IMR-90 (cell line): ENCODE measurements at regions not wholly inside any gene's neighbourhood (a gene's known extent, or its start where the extent isn't known, plus 50 kb on each side); places are given as distances from the start of the nearest gene placed in this dataset.

ENCODE experiments used
- ATAC-seq: fragments of 200-7000 bp; cut with Tn5 transposase; 2 replicates; pipeline ENCODE4 v1.9.1; 2020; ENCODE audit warnings: low read depth, mild to moderate bottlenecking, moderate library complexity
- BruUV-seq: library from RNA; stranded (reverse); fragments of 400-500 nt; replicated peaks from 2 replicates; lab custom pipeline; 2021; lab: Mats Ljungman, UMichigan
- CTCF ChIA-PET: fragments of 300-600 bp; formaldehyde crosslinking; extraction: SDS; loops from one replicate; lab custom pipeline; 2021; ENCODE audit warnings: antibody characterized with exemption; lab: Yijun Ruan, JAX
- POLR2A ChIA-PET: fragments of 300-600 bp; sonication (Branson Sonifier 250); formaldehyde crosslinking; loops from one replicate; lab custom pipeline; 2022; ENCODE audit warnings: antibody characterized with exemption; ENCODE audit not compliant: unreplicated experiment; lab: Charles Lee
- DNase-seq: peaks from one replicate; pipeline ENCODE4 v3.0.0; 2013
- H2AFZ ChIP-seq: replicated peaks from 2 replicates; pipeline ENCODE3; 2013; ENCODE audit warnings: low read length, mild to moderate bottlenecking; ENCODE audit not compliant: poor library complexity
- H2AK5ac ChIP-seq: 2 replicates; pipeline ENCODE4 v1.6.1; 2013; ENCODE audit warnings: low read depth, low read length, inconsistent platforms
- H2AK9ac ChIP-seq: replicated peaks from 2 replicates; pipeline ENCODE3; 2013; ENCODE audit warnings: mild to moderate bottlenecking, low read depth, low read length, moderate library complexity; ENCODE audit not compliant: poor library complexity
- H2BK120ac ChIP-seq: 2 replicates; pipeline ENCODE4 v1.6.1; 2013; ENCODE audit warnings: low read depth, low read length, inconsistent platforms
- H2BK15ac ChIP-seq: 3 replicates; pipeline ENCODE4 v1.6.1; 2013; ENCODE audit warnings: low read depth, low read length, inconsistent platforms
- H2BK20ac ChIP-seq: 2 replicates; pipeline ENCODE4 v1.6.1; 2013; ENCODE audit warnings: low read depth, mild to moderate bottlenecking, inconsistent platforms, low read length, moderate library complexity
- H2BK5ac ChIP-seq: 2 replicates; pipeline ENCODE4 v1.6.1; 2013; ENCODE audit warnings: mild to moderate bottlenecking, low read depth, low read length, inconsistent platforms; ENCODE audit not compliant: poor library complexity, severe bottlenecking
- H3K14ac ChIP-seq: replicated peaks from 2 replicates; pipeline ENCODE4 v1.6.1; 2013; ENCODE audit warnings: low read depth, low read length, inconsistent platforms
- H3K18ac ChIP-seq: 2 replicates; pipeline ENCODE4 v1.6.1; 2013; ENCODE audit warnings: low read depth, low read length, control low read depth
- H3K23ac ChIP-seq: 2 replicates; pipeline ENCODE4 v1.6.1; 2013; ENCODE audit warnings: low read depth, low read length, inconsistent platforms
- H3K27ac ChIP-seq: 2 replicates; pipeline ENCODE4 v1.5.1; 2013; ENCODE audit warnings: mild to moderate bottlenecking, control low read depth, low read length; ENCODE audit not compliant: insufficient read depth
- H3K27me3 ChIP-seq: 2 replicates; pipeline ENCODE4 v1.6.1; 2013; ENCODE audit warnings: low read length; ENCODE audit not compliant: control insufficient read depth, insufficient read depth
- H3K36me3 ChIP-seq: 2 replicates; pipeline ENCODE4 v1.6.1; 2013; ENCODE audit warnings: low read length, mixed read lengths; ENCODE audit not compliant: control insufficient read depth, insufficient read depth
- H3K4ac ChIP-seq: 2 replicates; pipeline ENCODE4 v1.6.1; 2013; ENCODE audit warnings: low read depth, low read length, inconsistent platforms
- H3K4me1 ChIP-seq: 2 replicates; pipeline ENCODE4 v1.6.1; 2013; ENCODE audit warnings: low read length, mixed read lengths; ENCODE audit not compliant: control insufficient read depth, insufficient read depth
- H3K4me2 ChIP-seq: 2 replicates; pipeline ENCODE4 v1.6.1; 2013; ENCODE audit warnings: low read depth, mild to moderate bottlenecking, control low read depth, low read length, moderate library complexity
- H3K4me3 ChIP-seq: 2 replicates; pipeline ENCODE4 v1.5.1; 2013; ENCODE audit warnings: low read depth, mild to moderate bottlenecking, control low read depth, low read length, moderate library complexity; ENCODE audit not compliant: insufficient read depth
- H3K56ac ChIP-seq: 2 replicates; pipeline ENCODE4 v1.6.1; 2013; ENCODE audit warnings: low read length, inconsistent platforms; ENCODE audit not compliant: insufficient read depth; ENCODE audit errors: extremely low read depth
- H3K79me1 ChIP-seq, 2 experiments: 2 replicates each; pipeline ENCODE4 v1.6.1; 2013; ENCODE audit warnings: low read length in 2 of 2, inconsistent platforms in 1 of 2, low read depth in 1 of 2
- H3K9ac ChIP-seq: 2 replicates; pipeline ENCODE4 v1.6.1; 2013; ENCODE audit warnings: low read depth, low read length, control low read depth
- H3K9me1 ChIP-seq: 2 replicates; pipeline ENCODE4 v1.6.1; 2013; ENCODE audit warnings: low read length, inconsistent platforms; ENCODE audit not compliant: insufficient read depth
- H3K9me3 ChIP-seq: 2 replicates; pipeline ENCODE4 v1.6.1; 2013; ENCODE audit warnings: low read length; ENCODE audit not compliant: control insufficient read depth, insufficient read depth
- H4K20me1 ChIP-seq: 2 replicates; pipeline ENCODE4 v1.6.1; 2013; ENCODE audit warnings: low read length, inconsistent platforms; ENCODE audit not compliant: insufficient read depth
- H4K5ac ChIP-seq: 2 replicates; pipeline ENCODE4 v1.6.1; 2013; ENCODE audit warnings: mild to moderate bottlenecking, low read depth, low read length, control low read depth
- H4K8ac ChIP-seq, 2 experiments: 2 replicates each; pipeline ENCODE4 v1.6.1; 2013; ENCODE audit warnings: low read depth in 2 of 2, low read length in 2 of 2, control low read depth in 1 of 2, inconsistent platforms in 1 of 2
- H4K91ac ChIP-seq: 2 replicates; pipeline ENCODE4 v1.6.1; 2013; ENCODE audit warnings: low read depth, low read length, inconsistent platforms; ENCODE audit not compliant: insufficient read depth
- CEBPB ChIP-seq: IDR thresholded peaks from 2 replicates; pipeline ENCODE4 v1.6.1; 2012; ENCODE audit warnings: low read depth, low read length, improper control_type of control experiment
- FOS ChIP-seq: fragments of 150-350 bp; IDR thresholded peaks from 2 replicates; pipeline ENCODE4 v1.6.1; 2016; ENCODE audit warnings: low read depth, low read length
- MAFK ChIP-seq: IDR thresholded peaks from 2 replicates; pipeline ENCODE4 v1.6.1; 2012; ENCODE audit warnings: low read depth, low read length, improper control_type of control experiment
- NFE2L2 ChIP-seq: fragments of 150-350 bp; IDR thresholded peaks from 2 replicates; pipeline ENCODE4 v1.6.1; 2016; ENCODE audit warnings: low read depth, mild to moderate bottlenecking, low read length
- RCOR1 ChIP-seq: IDR thresholded peaks from 2 replicates; pipeline ENCODE4 v1.6.1; 2012; ENCODE audit warnings: mild to moderate bottlenecking, low read length, improper control_type of control experiment; ENCODE audit not compliant: insufficient replicate concordance
- SMC3 ChIP-seq: fragments of 150-350 bp; IDR thresholded peaks from 2 replicates; pipeline ENCODE4 v1.6.1; 2016; ENCODE audit warnings: low read depth, mild to moderate bottlenecking, antibody characterized with exemption, low read length, moderate library complexity
- WGBS, 2 experiments: methylation state at CpG; one replicate each; pipeline versions ENCODE4 v1.1.5 to v1.1.7; 2013; ENCODE audit warnings: missing lambda C conversion rate in 2 of 2; ENCODE audit not compliant: insufficient read length in 1 of 2; ENCODE audit errors: extremely low coverage in 2 of 2; 5-methylcytosine and 5-hydroxymethylcytosine counted together
- dilution Hi-C: fragments of 300-500 bp; cut with HindIII; formaldehyde crosslinking; loops from one replicate; pipeline ENCODE4 v1.14.3; 2018; ENCODE audit warnings: low sequenced_read_pairs; ENCODE audit not compliant: unreplicated experiment
- in situ Hi-C: fragments of 300-500 bp; cut with MboI; formaldehyde crosslinking; loops from 3 replicates; pipeline ENCODE4 v1.14.3; 2019; ENCODE audit warnings: low sequenced_read_pairs, inconsistent platforms, mixed read lengths
- intact Hi-C: fragments of 100-400 bp; cut with micrococcal nuclease; formaldehyde crosslinking; loops from 2 replicates; pipeline ENCODE4 v1.10.0; 2022
- TF ChIP-seq, protein P1 (sequence below): fragments of 150-350 bp; IDR thresholded peaks from 2 replicates; pipeline ENCODE4 v1.6.1; 2016; ENCODE audit warnings: low read depth, mild to moderate bottlenecking, low read length, moderate library complexity, borderline replicate concordance
- TF ChIP-seq, protein P2 (sequence below): fragments of 150-350 bp; IDR thresholded peaks from 2 replicates; pipeline ENCODE4 v1.6.1; 2017; ENCODE audit warnings: mild to moderate bottlenecking, antibody characterized with exemption, low read length, low read depth

DNA sequence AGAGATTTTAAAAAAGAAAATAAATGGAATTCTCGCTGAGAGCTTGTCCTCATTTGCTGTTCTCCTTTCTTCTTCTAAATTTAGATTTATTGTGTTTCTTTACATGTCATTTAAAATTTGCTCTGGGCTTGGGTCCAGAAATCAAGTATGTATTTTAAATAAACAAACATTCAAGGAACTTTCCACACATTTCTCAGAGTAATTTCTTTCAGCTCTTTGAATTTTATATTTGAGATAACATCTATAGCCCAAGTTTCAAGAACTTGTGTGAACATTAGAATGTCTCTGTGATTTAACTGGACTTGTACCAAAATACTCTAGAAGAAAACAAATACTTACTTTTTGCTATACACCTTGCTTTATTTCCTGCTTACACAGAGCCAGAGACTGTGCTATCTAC is 192.3 kb downstream of the TMEM200A start:
- CTCF ChIA-PET = interaction anchor here (0.6 kb wide), 1 partner anchor 42 kb away, joined by 3 read pairs; no protein-coding TSS in a partner anchor

More for the DNA sequence above, 192.3 kb downstream of the TMEM200A start:
- H2AK9ac ChIP-seq = no peak overlapping the region
- POLR2A ChIA-PET = interaction anchor here (0.6 kb wide), 1 partner anchor 48 kb away, joined by 4 read pairs; no protein-coding TSS in a partner anchor
- no peaks in the 10 kb centered on the region for H3K36me3 ChIP-seq
- no peak overlapping the region for H2BK20ac ChIP-seq
- H4K91ac ChIP-seq = no peak overlapping the region
- dilution Hi-C loops (no loop called here), intact Hi-C loops (no loop called here), in situ Hi-C loops (no loop called here)
- H3K4ac ChIP-seq = no peak overlapping the region
- H3K27me3 ChIP-seq = no peaks in the 10 kb centered on the region
- no peak overlapping the region for H3K56ac ChIP-seq
- no peak overlapping the region for H2BK120ac ChIP-seq
- TF ChIP-seq, protein P1, sequence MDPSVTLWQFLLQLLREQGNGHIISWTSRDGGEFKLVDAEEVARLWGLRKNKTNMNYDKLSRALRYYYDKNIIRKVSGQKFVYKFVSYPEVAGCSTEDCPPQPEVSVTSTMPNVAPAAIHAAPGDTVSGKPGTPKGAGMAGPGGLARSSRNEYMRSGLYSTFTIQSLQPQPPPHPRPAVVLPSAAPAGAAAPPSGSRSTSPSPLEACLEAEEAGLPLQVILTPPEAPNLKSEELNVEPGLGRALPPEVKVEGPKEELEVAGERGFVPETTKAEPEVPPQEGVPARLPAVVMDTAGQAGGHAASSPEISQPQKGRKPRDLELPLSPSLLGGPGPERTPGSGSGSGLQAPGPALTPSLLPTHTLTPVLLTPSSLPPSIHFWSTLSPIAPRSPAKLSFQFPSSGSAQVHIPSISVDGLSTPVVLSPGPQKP = no peak
- TF ChIP-seq FOS = no peak
- TF ChIP-seq, protein P2, sequence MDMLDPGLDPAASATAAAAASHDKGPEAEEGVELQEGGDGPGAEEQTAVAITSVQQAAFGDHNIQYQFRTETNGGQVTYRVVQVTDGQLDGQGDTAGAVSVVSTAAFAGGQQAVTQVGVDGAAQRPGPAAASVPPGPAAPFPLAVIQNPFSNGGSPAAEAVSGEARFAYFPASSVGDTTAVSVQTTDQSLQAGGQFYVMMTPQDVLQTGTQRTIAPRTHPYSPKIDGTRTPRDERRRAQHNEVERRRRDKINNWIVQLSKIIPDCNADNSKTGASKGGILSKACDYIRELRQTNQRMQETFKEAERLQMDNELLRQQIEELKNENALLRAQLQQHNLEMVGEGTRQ = no peak
- no peak for TF ChIP-seq NFE2L2
- no peak for TF ChIP-seq MAFK
- no peak for TF ChIP-seq CEBPB
- no peak for TF ChIP-seq RCOR1
- TF ChIP-seq SMC3 = no peak
- H3K4me3 ChIP-seq = no peak overlapping the region
- no peak overlapping the region for H4K5ac ChIP-seq
- H3K18ac ChIP-seq = no peak overlapping the region
- no peak overlapping the region for H3K14ac ChIP-seq
- no peak overlapping the region for H2BK15ac ChIP-seq
- H2AFZ ChIP-seq = no peak overlapping the region
- H4K8ac ChIP-seq = no peak overlapping the region
- peaks cover 2% of the 10 kb centered on the region; the same call in 1 of the 2 replicates for H3K4me1 ChIP-seq
- H3K9me1 ChIP-seq = no peaks in the 10 kb centered on the region
- no peak overlapping the region for H3K23ac ChIP-seq
- DNase-seq (no peak), ATAC-seq (no peak)
- H3K4me2 ChIP-seq = no peak overlapping the region
- no peaks in the 10 kb centered on the region for H4K20me1 ChIP-seq
- no peak overlapping the region for H2AK5ac ChIP-seq
- H3K9ac ChIP-seq = no peak overlapping the region
- no peak overlapping the region for H2BK5ac ChIP-seq
- no peak overlapping the region for H3K27ac ChIP-seq
- no TSS peak for BruUV-seq
- no peaks in the 10 kb centered on the region for H3K9me3 ChIP-seq
- no CpG with 5 or more reads among the region's 1 CpG for WGBS, 2 experiments
- H3K79me1 ChIP-seq = no peaks in the 10 kb centered on the region
